HCT116 (cell line): ENCODE measurements at regions not wholly inside any gene's neighbourhood (a gene's known extent, or its start where the extent isn't known, plus 50 kb on each side); places are given as distances from the start of the nearest gene placed in this dataset.

Experiments used
- ATAC-seq: fragments of 200-7000 bp; cut with Tn5 transposase; 2 replicates; pipeline ENCODE4 v1.9.1; 2020; ENCODE audit warnings: mild to moderate bottlenecking, moderate library complexity
- BruUV-seq: library from RNA; stranded (reverse); fragments of 400-500 nt; replicated peaks from 2 replicates; lab custom pipeline; 2021; lab: Mats Ljungman, UMichigan
- CTCF ChIA-PET: fragments of 300-600 bp; sonication (Branson Sonifier 250); formaldehyde crosslinking; loops from one replicate; lab custom pipeline; 2021; ENCODE audit warnings: antibody characterized with exemption; lab: Charles Lee
- POLR2A ChIA-PET: fragments of 300-600, 350-600 bp; sonication (Branson Sonifier 250); formaldehyde crosslinking; loops from one replicate; lab custom pipeline; 2021; ENCODE audit warnings: antibody characterized with exemption; lab: Charles Lee
- RAD21 ChIA-PET, 2 experiments: fragments of 300-600 bp; sonication (Branson Sonifier 250); formaldehyde crosslinking; loops; one replicate each; lab custom pipeline; 2023; ENCODE audit warnings: low total read pairs in 2 of 2; ENCODE audit not compliant: uncharacterized antibody in 2 of 2, unreplicated experiment in 2 of 2, low non-redundant PET in 1 of 2; lab: Charles Lee
- DNase-seq: peaks from one replicate; pipeline ENCODE4 v3.0.0-alpha.2; 2010; ENCODE audit warnings: low read depth, low spot score
- H2AFZ ChIP-seq: fragments of 200-600 bp; shearing (Covaris generic), sonication (generic); 2 replicates; pipeline ENCODE4 v1.6.1; 2017; ENCODE audit warnings: low read depth, mixed run types, mixed read lengths, antibody characterized with exemption, low read length; ENCODE audit not compliant: poor library complexity, severe bottlenecking
- H3K27ac ChIP-seq: 2 replicates; pipeline ENCODE4 v1.5.1; 2012; ENCODE audit warnings: low read depth, low read length
- H3K27me3 ChIP-seq: fragments of 200-600 bp; sonication (generic); 2 replicates; pipeline ENCODE4 v1.6.1; 2016; ENCODE audit warnings: mixed run types, low read length, mixed read lengths; ENCODE audit not compliant: insufficient read depth
- H3K36me3 ChIP-seq, 2 experiments: fragments of 200-500 bp in 1 of 2; fragments of 200-600 bp in 1 of 2; sonication (Bioruptor generic) in 1 of 2; sonication (generic) in 1 of 2; 2 replicates each; pipeline versions ENCODE4 v1.5.1 to v1.6.1; 2014 to 2016; ENCODE audit warnings: low read length in 2 of 2, inconsistent platforms in 1 of 2, mixed read lengths in 1 of 2, mixed run types in 1 of 2; ENCODE audit not compliant: insufficient read depth in 2 of 2, control insufficient read depth in 1 of 2
- H3K4me1 ChIP-seq, 2 experiments: fragments of 200-600 bp in 1 of 2; sonication (generic) in 1 of 2; 2 replicates each; pipeline versions ENCODE4 v1.5.1 to v1.6.1; 2012 to 2017; ENCODE audit warnings: low read length in 2 of 2, inconsistent platforms in 1 of 2, mild to moderate bottlenecking in 1 of 2, mixed read lengths in 1 of 2, mixed run types in 1 of 2, moderate library complexity in 1 of 2; ENCODE audit not compliant: insufficient read depth in 2 of 2, control insufficient read depth in 1 of 2
- H3K4me2 ChIP-seq: fragments of 200-600 bp; sonication (generic); 2 replicates; pipeline ENCODE4 v1.6.1; 2017; ENCODE audit warnings: mixed run types, low read length, mixed read lengths
- H3K4me3 ChIP-seq, 2 experiments: fragments of 200-600 bp in 1 of 2; sonication (generic) in 1 of 2; replicated peaks in 1 of 2; 2 replicates each; pipeline ENCODE4 v1.5.1; 2011 to 2016; ENCODE audit warnings: low read length in 2 of 2, control low read depth in 1 of 2, low read depth in 1 of 2, mild to moderate bottlenecking in 1 of 2, mixed read lengths in 1 of 2, mixed run types in 1 of 2
- H3K79me2 ChIP-seq: fragments of 200-600 bp; sonication (generic); 2 replicates; pipeline ENCODE4 v1.6.1; 2017; ENCODE audit warnings: mild to moderate bottlenecking, mixed run types, low read length, moderate library complexity, mixed read lengths; ENCODE audit not compliant: insufficient read depth
- H3K9ac ChIP-seq: fragments of 200-600 bp; sonication (generic); 2 replicates; pipeline ENCODE4 v1.6.1; 2016; ENCODE audit warnings: low read length, mixed read lengths
- H3K9me2 ChIP-seq: fragments of 200-600 bp; sonication (generic), shearing (Covaris generic); 2 replicates; pipeline ENCODE4 v1.6.1; 2017; ENCODE audit warnings: mixed run types, mild to moderate bottlenecking, moderate library complexity; ENCODE audit not compliant: insufficient read depth
- H3K9me3 ChIP-seq, 2 experiments: fragments of 200-500 bp in 1 of 2; fragments of 200-600 bp in 1 of 2; sonication (Bioruptor generic) in 1 of 2; sonication (generic) in 1 of 2; 2 replicates each; pipeline ENCODE4 v1.6.1; 2014 to 2017; ENCODE audit warnings: low read length in 2 of 2, mixed read lengths in 2 of 2, inconsistent platforms in 1 of 2, low read depth in 1 of 2, mild to moderate bottlenecking in 1 of 2, mixed run types in 1 of 2, moderate library complexity in 1 of 2; ENCODE audit not compliant: control insufficient read depth in 1 of 2, insufficient read depth in 1 of 2
- H4K20me1 ChIP-seq: fragments of 200-600 bp; sonication (generic), shearing (Covaris generic); 2 replicates; pipeline ENCODE4 v1.6.1; 2017; ENCODE audit warnings: mixed run types, mild to moderate bottlenecking, moderate library complexity; ENCODE audit not compliant: insufficient read depth
- CEBPB ChIP-seq: IDR thresholded peaks from 2 replicates; pipeline ENCODE4 v1.6.1; 2012; ENCODE audit warnings: low read depth
- CTCF ChIP-seq, 3 experiments: fragments of 200-600 bp in 1 of 3; sonication (generic) in 1 of 3; IDR thresholded peaks in 2 of 3; conservative IDR thresholded peaks in 1 of 3; 2 replicates each; pipeline ENCODE4 v1.5.1; 2012 to 2017; ENCODE audit warnings: low read depth in 2 of 3, low read length in 2 of 3, antibody characterized with exemption in 1 of 3, borderline replicate concordance in 1 of 3, control low read depth in 1 of 3, mild to moderate bottlenecking in 1 of 3, mixed read lengths in 1 of 3, mixed run types in 1 of 3, moderate library complexity in 1 of 3; ENCODE audit not compliant: insufficient read depth in 1 of 3
- EGR1 ChIP-seq: IDR thresholded peaks from 2 replicates; pipeline ENCODE4 v1.6.1; 2012; ENCODE audit warnings: low read depth
- ELF1 ChIP-seq: IDR thresholded peaks from 2 replicates; pipeline ENCODE4 v1.6.1; 2012; ENCODE audit warnings: low read depth, borderline replicate concordance
- EZH2 ChIP-seq: fragments of 200-600 bp; sonication (generic); IDR thresholded peaks from 2 replicates; pipeline ENCODE4 v1.6.1; 2017; ENCODE audit warnings: antibody characterized with exemption, mixed run types
- EZH2phosphoT487 ChIP-seq: fragments of 200-600 bp; IDR thresholded peaks from 2 replicates; pipeline ENCODE4 v1.6.1; 2018; ENCODE audit warnings: antibody characterized with exemption, borderline replicate concordance
- FOSL1 ChIP-seq: IDR thresholded peaks from 2 replicates; pipeline ENCODE4 v1.6.1; 2012; ENCODE audit warnings: low read depth
- JUND ChIP-seq: IDR thresholded peaks from 2 replicates; pipeline ENCODE4 v1.6.1; 2012
- POLR2A ChIP-seq: IDR thresholded peaks from 2 replicates; pipeline ENCODE4 v1.7.0; 2011; ENCODE audit warnings: borderline replicate concordance; ENCODE audit not compliant: insufficient read depth, insufficient read length; ENCODE audit errors: extremely low read depth
- POLR2AphosphoS5 ChIP-seq: IDR thresholded peaks from 2 replicates; pipeline ENCODE4 v1.6.1; 2011; ENCODE audit warnings: mild to moderate bottlenecking, low read depth, low read length, moderate library complexity
- RAD21 ChIP-seq: IDR thresholded peaks from 2 replicates; pipeline ENCODE4 v1.6.1; 2012; ENCODE audit warnings: low read depth, mild to moderate bottlenecking
- REST ChIP-seq: IDR thresholded peaks from 2 replicates; pipeline ENCODE4 v1.6.1; 2012; ENCODE audit warnings: low read depth
- SRF ChIP-seq: IDR thresholded peaks from 2 replicates; pipeline ENCODE4 v1.6.1; 2012; ENCODE audit warnings: low read depth
- ZBTB33 ChIP-seq: IDR thresholded peaks from 2 replicates; pipeline ENCODE4 v1.6.1; 2011; ENCODE audit warnings: mild to moderate bottlenecking, low read length, moderate library complexity; ENCODE audit not compliant: insufficient replicate concordance; ENCODE audit errors: extremely low read depth
- ZFX ChIP-seq: fragments of 450-650 bp; IDR thresholded peaks from 2 replicates; pipeline ENCODE4 v1.6.1; 2017
- intact Hi-C: fragments of 100-400 bp; cut with micrococcal nuclease; formaldehyde crosslinking; loops from 2 replicates; pipeline ENCODE4 v1.10.0; 2022

- TF ChIP-seq POLR2AphosphoS5 (no peak), SRF (no peak), RAD21 (no peak)
Measured at GRCh38 chr20:61173267-61173666, 78.8 kb upstream of the CDH4 start (continued).

- no peak overlapping the region for H3K4me2 ChIP-seq
- H3K79me2 ChIP-seq, result no peaks in the 10 kb centered on the region
- H3K36me3 ChIP-seq, result no peaks in the 10 kb centered on the region
- no peaks in the 10 kb centered on the region for H3K9me2 ChIP-seq
- intact Hi-C loops, result no loop called here
- ATAC-seq (no peak), DNase-seq (no peak)
- no peak overlapping the region for H3K27ac ChIP-seq
- peaks cover 17 to 30% of the 10 kb centered on the region in 2 experiments; a peak in 2 of 4 replicates for H3K9me3 ChIP-seq
- H3K4me3 ChIP-seq, result no peak overlapping the region
- H4K20me1 ChIP-seq, result no peaks in the 10 kb centered on the region
- H3K9ac ChIP-seq, result no peak overlapping the region
- CTCF ChIA-PET, result no interaction called here
- no peak for TF ChIP-seq ZBTB33
- TF ChIP-seq POLR2A, result no peak
- TF ChIP-seq JUND, result no peak
- no peak for TF ChIP-seq RAD21
- TF ChIP-seq ZFX, result no peak
- TF ChIP-seq FOSL1, result no peak
- no peak for TF ChIP-seq ELF1
- TF ChIP-seq REST, result no peak
- no peak for TF ChIP-seq CEBPB
- TF ChIP-seq EZH2phosphoT487, result no peak
- no peak for TF ChIP-seq CTCF (IDR thresholded peaks at IDR 0.05 in 2 of 3, conservative IDR thresholded peaks at IDR 0.05 in 1 of 3; ENCODE audit: borderline replicate concordance in 1 of 3, insufficient read depth in 1 of 3, low read depth in 2 of 3, low read length in 2 of 3)
- no peak for TF ChIP-seq EZH2
- no peak for TF ChIP-seq EGR1
- TF ChIP-seq, all 23 proteins: peak for 0
- H2AFZ ChIP-seq, result no peak overlapping the region
- BruUV-seq, result no TSS peak
- no peaks in the 10 kb centered on the region for H3K4me1 ChIP-seq
- POLR2A ChIA-PET, result no interaction called here
- RAD21 ChIA-PET, result no interaction called here
- H3K27me3 ChIP-seq, result no peaks in the 10 kb centered on the region
Measured at GRCh38 chr20:61173961-61174725, 77.9 kb upstream of the CDH4 start.
